Stromal cell of bone marrow (primary cell): ENCODE measurements at regions not wholly inside any gene's neighbourhood (a gene's known extent, or its start where the extent isn't known, plus 50 kb on each side); places are given as distances from the start of the nearest gene placed in this dataset.

Experiments used
- DNase-seq: peaks from one replicate; pipeline ENCODE4 v3.0.0-alpha.2; 2012; ENCODE audit warnings: low read depth

GRCh38 chr3:177983320-177983719 lies 552.9 kb upstream of the KCNMB2 start:
- DNase-seq, result no peak

GRCh38 chr3:177992993-177993970 lies 543.0 kb upstream of the KCNMB2 start:
- no peak for DNase-seq

GRCh38 chr3:177994976-177995375 lies 541.3 kb upstream of the KCNMB2 start:
- DNase-seq, result no peak

GRCh38 chr3:177995381-177996085 lies 540.7 kb upstream of the KCNMB2 start:
- DNase-seq, result no peak

GRCh38 chr3:178001670-178002101 lies 534.5 kb upstream of the KCNMB2 start:
- no peak for DNase-seq

GRCh38 chr3:178002113-178002512 lies 534.1 kb upstream of the KCNMB2 start:
- DNase-seq, result no peak

- no peak for DNase-seq
Measured at GRCh38 chr3:178003756-178004155, 532.5 kb upstream of the KCNMB2 start.

- no peak for DNase-seq
Measured at GRCh38 chr3:178005961-178006360, 530.3 kb upstream of the KCNMB2 start.

- DNase-seq, result no peak
Measured at GRCh38 chr3:178010306-178010705, 525.9 kb upstream of the KCNMB2 start.

GRCh38 chr3:178019645-178020044 lies 516.6 kb upstream of the KCNMB2 start:
- DNase-seq, result no peak

- DNase-seq, result no peak
Measured at GRCh38 chr3:178022599-178022998, 513.6 kb upstream of the KCNMB2 start.

GRCh38 chr3:178028933-178029332 lies 507.3 kb upstream of the KCNMB2 start:
- no peak for DNase-seq

- no peak for DNase-seq
Measured at GRCh38 chr3:178036451-178037144, 499.6 kb upstream of the KCNMB2 start.

- no peak for DNase-seq
Measured at GRCh38 chr3:178041931-178042330, 494.3 kb upstream of the KCNMB2 start.

- no peak for DNase-seq
Measured at GRCh38 chr3:178042376-178042775, 493.9 kb upstream of the KCNMB2 start.

GRCh38 chr3:178043084-178043483 lies 493.2 kb upstream of the KCNMB2 start:
- no peak for DNase-seq

- no peak for DNase-seq
Measured at GRCh38 chr3:178044320-178044719, 491.9 kb upstream of the KCNMB2 start.

GRCh38 chr3:178047496-178047895 lies 488.7 kb upstream of the KCNMB2 start:
- DNase-seq, result no peak

- DNase-seq, result no peak
Measured at GRCh38 chr3:178048768-178049167, 487.5 kb upstream of the KCNMB2 start.

- DNase-seq, result no peak
Measured at GRCh38 chr3:178054471-178054870, 481.8 kb upstream of the KCNMB2 start.

- DNase-seq, result no peak
Measured at GRCh38 chr3:178055939-178056338, 480.3 kb upstream of the KCNMB2 start.

- no peak for DNase-seq
Measured at GRCh38 chr3:178056868-178057267, 479.4 kb upstream of the KCNMB2 start.

- no peak for DNase-seq
Measured at GRCh38 chr3:178058629-178059028, 477.6 kb upstream of the KCNMB2 start.
